HFF-Myc (cell line): ENCODE measurements at regions not wholly inside any gene's neighbourhood (a gene's known extent, or its start where the extent isn't known, plus 50 kb on each side); places are given as distances from the start of the nearest gene placed in this dataset.

ENCODE experiments used
- DNase-seq: peaks from one replicate; pipeline ENCODE4 v3.0.0-alpha.2; 2011; ENCODE audit warnings: low read depth; ENCODE audit errors: extremely low read depth
- H3K4me3 ChIP-seq: replicated peaks from 2 replicates; pipeline ENCODE4 v1.5.1; 2011; ENCODE audit warnings: low read depth, mild to moderate bottlenecking, control low read depth, low read length
- TF ChIP-seq, protein P1 (sequence below): IDR thresholded peaks from 2 replicates; pipeline ENCODE4 v1.5.1; 2012; ENCODE audit warnings: mild to moderate bottlenecking, low read depth, low read length, control low read depth; ENCODE audit errors: missing control alignments

DNA sequence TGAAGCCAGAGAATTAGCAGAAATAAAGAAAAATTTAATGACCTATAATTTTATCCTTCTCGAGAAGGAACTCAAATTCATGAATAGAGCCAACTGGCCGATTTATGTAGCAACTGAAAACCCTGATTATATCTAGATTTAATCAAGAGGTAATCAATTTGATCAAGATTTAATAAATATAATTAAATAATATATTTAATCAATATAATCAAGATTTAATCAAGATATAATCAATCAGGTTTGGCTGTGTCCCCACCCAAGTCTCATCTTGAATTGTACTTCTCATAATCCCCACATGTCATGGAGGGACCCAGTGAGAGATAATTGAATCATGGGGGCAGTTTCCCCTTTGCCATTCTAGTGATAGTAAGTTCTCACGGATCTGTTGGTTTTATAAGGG is 181.2 kb upstream of the CDIN1 start:
- TF ChIP-seq, protein P1, sequence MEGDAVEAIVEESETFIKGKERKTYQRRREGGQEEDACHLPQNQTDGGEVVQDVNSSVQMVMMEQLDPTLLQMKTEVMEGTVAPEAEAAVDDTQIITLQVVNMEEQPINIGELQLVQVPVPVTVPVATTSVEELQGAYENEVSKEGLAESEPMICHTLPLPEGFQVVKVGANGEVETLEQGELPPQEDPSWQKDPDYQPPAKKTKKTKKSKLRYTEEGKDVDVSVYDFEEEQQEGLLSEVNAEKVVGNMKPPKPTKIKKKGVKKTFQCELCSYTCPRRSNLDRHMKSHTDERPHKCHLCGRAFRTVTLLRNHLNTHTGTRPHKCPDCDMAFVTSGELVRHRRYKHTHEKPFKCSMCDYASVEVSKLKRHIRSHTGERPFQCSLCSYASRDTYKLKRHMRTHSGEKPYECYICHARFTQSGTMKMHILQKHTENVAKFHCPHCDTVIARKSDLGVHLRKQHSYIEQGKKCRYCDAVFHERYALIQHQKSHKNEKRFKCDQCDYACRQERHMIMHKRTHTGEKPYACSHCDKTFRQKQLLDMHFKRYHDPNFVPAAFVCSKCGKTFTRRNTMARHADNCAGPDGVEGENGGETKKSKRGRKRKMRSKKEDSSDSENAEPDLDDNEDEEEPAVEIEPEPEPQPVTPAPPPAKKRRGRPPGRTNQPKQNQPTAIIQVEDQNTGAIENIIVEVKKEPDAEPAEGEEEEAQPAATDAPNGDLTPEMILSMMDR, result no peak
- no peak for DNase-seq

DNA sequence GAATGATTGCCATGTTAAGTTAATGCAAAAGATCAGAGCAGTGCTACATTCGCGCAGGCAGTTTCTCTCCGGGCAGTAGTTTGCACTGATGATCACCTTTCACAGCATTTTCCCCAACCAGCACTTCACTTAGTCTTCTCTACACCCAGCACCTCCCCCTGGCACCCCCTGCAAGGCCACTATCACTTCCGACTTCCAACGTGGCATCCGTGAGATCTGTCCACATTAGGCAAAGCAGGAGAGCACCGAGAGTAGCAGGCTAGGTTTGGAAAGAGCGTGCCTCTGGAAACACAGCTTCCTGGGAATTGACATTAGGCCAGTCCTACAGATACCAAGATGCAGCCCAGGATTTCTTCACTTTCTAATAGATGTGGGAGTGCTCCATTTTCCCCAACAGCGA is 180.2 kb upstream of the CDIN1 start:
- no peak overlapping the region for H3K4me3 ChIP-seq
- no peak for DNase-seq
- TF ChIP-seq, protein P1, result no peak

More for the DNA sequence above, 181.2 kb upstream of the CDIN1 start:
- no peak overlapping the region for H3K4me3 ChIP-seq

DNA sequence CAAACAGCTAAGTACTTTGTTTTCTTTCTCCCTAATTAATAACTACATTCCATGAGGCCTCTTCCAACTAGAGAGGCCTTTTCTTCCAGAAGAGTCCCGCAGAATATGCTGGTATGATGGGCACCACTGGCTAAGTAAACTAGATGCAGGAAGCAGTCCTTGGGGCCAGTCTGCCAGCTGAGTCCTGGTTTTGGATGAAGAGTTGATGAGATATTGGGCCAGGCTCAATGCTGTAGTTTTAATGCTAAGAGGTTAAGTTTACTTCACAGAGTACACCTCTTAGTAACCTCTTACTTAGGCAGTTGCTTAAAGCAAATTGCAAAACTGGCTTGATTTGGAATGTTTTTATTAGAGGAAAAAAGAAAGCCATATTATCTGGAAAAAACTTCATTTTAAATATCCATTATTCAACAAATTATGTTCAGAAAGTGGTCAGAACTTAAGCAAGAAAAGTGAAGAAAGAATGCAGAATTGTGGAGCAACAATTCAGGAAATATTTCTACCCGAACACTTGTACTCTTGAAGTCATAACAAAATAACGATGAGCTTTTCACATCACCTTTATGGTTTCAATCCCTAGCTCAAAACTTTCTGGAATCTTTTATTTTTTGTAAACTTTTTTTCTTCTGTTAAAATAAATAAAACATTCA is 178.4 kb upstream of the CDIN1 start:
- H3K4me3 ChIP-seq, result no peak overlapping the region
- no peak for DNase-seq
- TF ChIP-seq, protein P1, result no peak

DNA sequence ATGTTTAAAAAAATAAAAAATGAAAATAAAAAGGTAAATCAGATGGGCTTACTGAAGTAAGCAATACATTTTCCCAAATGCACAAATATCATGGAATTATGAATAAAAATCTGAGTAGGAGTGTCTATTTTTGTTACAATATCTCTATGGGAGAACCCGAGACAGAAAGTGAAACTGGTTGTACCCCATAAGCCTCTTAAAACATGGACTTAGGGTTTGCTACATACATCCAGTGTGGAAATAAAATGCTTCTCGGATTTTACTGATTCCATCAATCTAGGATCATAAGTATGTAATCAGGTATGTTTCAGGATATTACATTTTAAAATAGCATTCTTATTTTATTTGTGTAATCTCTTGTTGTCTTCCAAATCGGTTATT is 177.8 kb upstream of the CDIN1 start:
- DNase-seq, result no peak
- TF ChIP-seq, protein P1, result no peak
- no peak overlapping the region for H3K4me3 ChIP-seq

DNA sequence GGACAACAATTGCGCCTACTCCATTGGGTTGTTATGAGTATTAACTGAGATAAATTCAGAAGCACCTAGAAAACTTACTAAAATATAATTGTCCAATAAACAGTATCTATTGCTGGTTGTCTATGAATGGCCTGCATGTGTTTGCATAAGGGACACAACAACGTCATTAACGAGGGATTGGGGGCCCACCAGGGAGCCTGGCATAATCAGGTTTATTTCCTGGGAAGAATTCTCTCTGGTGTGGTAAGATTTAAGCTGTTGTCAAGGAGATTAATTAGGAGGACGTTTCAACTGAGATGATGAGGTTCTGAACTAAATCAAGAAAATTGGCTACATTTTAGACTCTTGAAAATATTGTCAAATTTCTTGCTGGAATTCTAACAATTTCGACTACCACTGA is 176.1 kb upstream of the CDIN1 start:
- TF ChIP-seq, protein P1, result no peak
- DNase-seq, result no peak
- no peak overlapping the region for H3K4me3 ChIP-seq

DNA sequence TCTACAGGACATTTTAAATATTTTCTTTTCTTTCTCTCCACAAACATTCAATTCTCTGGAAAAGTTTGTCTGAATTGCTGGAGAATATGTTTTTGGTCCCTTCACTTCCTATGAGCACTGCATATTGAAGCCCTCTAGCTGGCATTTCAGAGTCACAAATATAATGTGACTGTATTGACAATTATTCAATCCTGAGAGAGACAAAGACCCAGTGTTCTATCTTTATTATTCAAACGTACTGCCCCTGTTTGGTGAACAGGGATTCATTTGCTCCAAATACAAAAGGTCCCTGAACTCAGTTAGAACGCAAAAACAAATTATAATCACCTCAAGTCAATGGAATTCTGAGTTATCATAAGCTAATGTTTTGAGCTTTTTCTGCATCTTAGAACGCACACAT is 173.1 kb upstream of the CDIN1 start:
- H3K4me3 ChIP-seq, result no peak overlapping the region
- TF ChIP-seq, protein P1, result no peak
- DNase-seq, result no peak

DNA sequence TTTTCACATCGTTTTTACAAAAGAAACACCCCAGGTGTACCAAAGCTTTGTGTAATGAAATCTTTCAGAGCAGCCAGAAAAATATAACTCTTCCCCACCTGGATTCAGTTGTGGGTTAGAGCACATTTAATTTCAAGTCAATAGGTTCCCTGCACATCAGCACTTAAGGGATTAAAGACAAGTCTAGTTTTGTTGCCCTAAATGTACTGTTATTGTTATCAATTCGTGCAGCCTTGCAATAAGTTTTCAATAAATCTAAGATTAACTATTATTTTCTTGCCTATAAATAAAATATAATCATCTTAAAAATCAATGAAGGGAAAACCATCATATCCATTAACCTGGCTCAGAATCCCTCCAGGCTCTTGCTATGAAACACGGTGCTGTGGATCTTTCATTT is 172.5 kb upstream of the CDIN1 start:
- no peak overlapping the region for H3K4me3 ChIP-seq
- DNase-seq, result no peak
- TF ChIP-seq, protein P1, result no peak
